Neural cell (in vitro differentiated cells): ENCODE measurements at regions not wholly inside any gene's neighbourhood (a gene's known extent, or its start where the extent isn't known, plus 50 kb on each side); places are given as distances from the start of the nearest gene placed in this dataset.

Experiments
- H2AFZ ChIP-seq: fragments of 200-600, 300-800 bp; sonication (generic), shearing (Covaris generic); 2 replicates; pipeline ENCODE4 v1.6.0; 2014; ENCODE audit warnings: low read depth, mild to moderate bottlenecking, antibody characterized with exemption, low read length, moderate library complexity
- H3F3A ChIP-seq: fragments of 200-600 bp; shearing (Covaris generic); 2 replicates; pipeline ENCODE4 v1.6.1; 2016; ENCODE audit warnings: mild to moderate bottlenecking, moderate library complexity, mixed read lengths, antibody characterized with exemption, low read length; ENCODE audit not compliant: insufficient read depth, poor library complexity, severe bottlenecking
- H3K27ac ChIP-seq: fragments of 200-600, 300-800 bp; sonication (generic), shearing (Covaris generic); 2 replicates; pipeline ENCODE4 v1.5.1; 2014; ENCODE audit warnings: mild to moderate bottlenecking, low read length, moderate library complexity
- H3K27me3 ChIP-seq: fragments of 300-800, 200-600 bp; sonication (generic), shearing (Covaris generic); 2 replicates; pipeline ENCODE4 v1.6.0; 2014; ENCODE audit warnings: mild to moderate bottlenecking, low read depth, low read length, moderate library complexity; ENCODE audit not compliant: insufficient read depth
- H3K36me3 ChIP-seq: fragments of 300-800, 200-600 bp; sonication (generic), shearing (Covaris generic); 2 replicates; pipeline ENCODE4 v1.5.1; 2014; ENCODE audit warnings: mild to moderate bottlenecking, antibody characterized with exemption, low read length, moderate library complexity; ENCODE audit not compliant: insufficient read depth
- H3K4me2 ChIP-seq: fragments of 300-800, 200-600 bp; sonication (generic), shearing (Covaris generic); 2 replicates; pipeline ENCODE4 v1.6.0; 2014; ENCODE audit warnings: mild to moderate bottlenecking, low read length
- H3K4me3 ChIP-seq: fragments of 300-800, 200-600 bp; sonication (generic), shearing (Covaris generic); 2 replicates; pipeline ENCODE4 v1.5.1; 2014; ENCODE audit warnings: mild to moderate bottlenecking, low read length, moderate library complexity
- H3K79me2 ChIP-seq: fragments of 200-600 bp; shearing (Covaris generic); replicated peaks from 2 replicates; pipeline ENCODE4 v1.6.0; 2014; ENCODE audit warnings: mild to moderate bottlenecking, low read length, moderate library complexity; ENCODE audit not compliant: insufficient read depth
- H3K9ac ChIP-seq: fragments of 300-800, 200-600 bp; sonication (generic), shearing (Covaris generic); 2 replicates; pipeline ENCODE4 v1.6.1; 2016; ENCODE audit warnings: mild to moderate bottlenecking, low read length, mixed read lengths
- H3K9me2 ChIP-seq: fragments of 200-600 bp; shearing (Covaris generic); 2 replicates; pipeline ENCODE4 v1.6.1; 2016; ENCODE audit warnings: mild to moderate bottlenecking, low read length, mixed read lengths; ENCODE audit not compliant: insufficient read depth
- H3K9me3 ChIP-seq: fragments of 200-600, 300-800 bp; sonication (generic), shearing (Covaris generic); 2 replicates; pipeline ENCODE4 v1.6.1; 2016; ENCODE audit warnings: mild to moderate bottlenecking, mixed run types, low read length, moderate library complexity, mixed read lengths
- H4K20me1 ChIP-seq: fragments of 200-600 bp; shearing (Covaris generic); 2 replicates; pipeline ENCODE4 v1.6.1; 2016; ENCODE audit warnings: mild to moderate bottlenecking, mixed run types; ENCODE audit not compliant: insufficient read depth
- CTCF ChIP-seq: fragments of 450-650 bp; IDR thresholded peaks from 2 replicates; pipeline ENCODE4 v1.5.1; 2014; ENCODE audit warnings: antibody characterized with exemption, mild to moderate bottlenecking, moderate library complexity; ENCODE audit not compliant: poor library complexity, severe bottlenecking
- EP300 ChIP-seq: fragments of 450-650 bp; conservative IDR thresholded peaks from 2 replicates; pipeline ENCODE4 v1.6.1; 2014; ENCODE audit warnings: antibody characterized with exemption, mild to moderate bottlenecking, moderate library complexity; ENCODE audit not compliant: poor library complexity, severe bottlenecking
- EZH2 ChIP-seq: fragments of 200-600, 300-800 bp; shearing (Covaris generic), sonication (generic); IDR thresholded peaks from 2 replicates; pipeline ENCODE4 v1.6.1; 2014; ENCODE audit warnings: antibody characterized with exemption, low read length, borderline replicate concordance, mild to moderate bottlenecking; ENCODE audit not compliant: insufficient read depth, poor library complexity, severe bottlenecking
- MXI1 ChIP-seq: fragments of 450-650 bp; conservative IDR thresholded peaks from 2 replicates; pipeline ENCODE4 v1.6.1; 2014; ENCODE audit warnings: antibody characterized with exemption, mild to moderate bottlenecking; ENCODE audit not compliant: poor library complexity, severe bottlenecking
- POLR2AphosphoS5 ChIP-seq: IDR thresholded peaks from 2 replicates; pipeline ENCODE4 v1.6.1; 2012
- RAD21 ChIP-seq: fragments of 450-650 bp; conservative IDR thresholded peaks from 2 replicates; pipeline ENCODE4 v1.6.1; 2014; ENCODE audit warnings: antibody characterized with exemption, mild to moderate bottlenecking, moderate library complexity
- REST ChIP-seq: IDR thresholded peaks from 2 replicates; pipeline ENCODE4 v1.6.1; 2012; ENCODE audit warnings: borderline replicate concordance
- SMC3 ChIP-seq: fragments of 450-650 bp; conservative IDR thresholded peaks from 2 replicates; pipeline ENCODE4 v1.6.1; 2014; ENCODE audit warnings: antibody characterized with exemption, mild to moderate bottlenecking, moderate library complexity; ENCODE audit not compliant: poor library complexity
- TAF1 ChIP-seq: IDR thresholded peaks from 2 replicates; pipeline ENCODE4 v1.6.1; 2012; ENCODE audit warnings: low read depth

- Histone ChIP-seq H3K4me2 (no peak overlapping the region), H3K9me3 (no peaks in the 10 kb centered on the region), H3K27ac (no peak overlapping the region), H3K27me3 (no peaks in the 10 kb centered on the region), H3K79me2 (no peaks in the 10 kb centered on the region), H3K9me2 (no peaks in the 10 kb centered on the region), H3K9ac (no peak overlapping the region), H2AFZ (no peak overlapping the region), H3K36me3 (no peaks in the 10 kb centered on the region), H4K20me1 (no peaks in the 10 kb centered on the region), H3F3A (no peaks in the 10 kb centered on the region), H3K4me3 (no peak overlapping the region)
- TF ChIP-seq REST (no peak), SMC3 (no peak), EP300 (no peak), POLR2AphosphoS5 (no peak), TAF1 (no peak), RAD21 (no peak), MXI1 (no peak), CTCF (no peak), EZH2 (no peak)
Measured at GRCh38 chr2:12317286-12317685, 399.4 kb upstream of the TRIB2 start.

- no peaks in the 10 kb centered on the region for H3K27me3 ChIP-seq
- no peak overlapping the region for H2AFZ ChIP-seq
- H3K27ac ChIP-seq, result no peak overlapping the region
- H3K79me2 ChIP-seq, result no peaks in the 10 kb centered on the region
- H3K4me2 ChIP-seq, result no peak overlapping the region
- H3K9me3 ChIP-seq, result no peaks in the 10 kb centered on the region
- no peaks in the 10 kb centered on the region for H3K9me2 ChIP-seq
- H3K9ac ChIP-seq, result no peak overlapping the region
- H3K4me3 ChIP-seq, result no peak overlapping the region
- no peaks in the 10 kb centered on the region for H3F3A ChIP-seq
- no peaks in the 10 kb centered on the region for H3K36me3 ChIP-seq
- H4K20me1 ChIP-seq, result no peaks in the 10 kb centered on the region
- no peak for TF ChIP-seq MXI1
- no peak for TF ChIP-seq RAD21
- no peak for TF ChIP-seq EZH2
- TF ChIP-seq EP300, result no peak
- TF ChIP-seq CTCF, result no peak
- TF ChIP-seq SMC3, result no peak
- TF ChIP-seq TAF1, result no peak
- no peak for TF ChIP-seq REST
- TF ChIP-seq POLR2AphosphoS5, result no peak
Measured at GRCh38 chr2:12317814-12318426, 398.8 kb upstream of the TRIB2 start.
